Sigmoid colon (tissue), 6 donors: ENCODE measurements at regions not wholly inside any gene's neighbourhood (a gene's known extent, or its start where the extent isn't known, plus 50 kb on each side); places are given as distances from the start of the nearest gene placed in this dataset.
"Not testable (repeated sequence)": the region's sequence is repeated elsewhere in the genome, so short reads cannot be mapped to it uniquely, and the experiment has no call there.

Experiments used
- DNase-seq: peaks from one replicate; pipeline ENCODE4 v3.0.0-alpha.2; 2019
- H3K27ac ChIP-seq, 4 donors: fragments of 200-600 bp; sonication (generic); one replicate each; pipeline ENCODE4 v1.5.1; 2016 to 2019; ENCODE audit warnings: mild to moderate bottlenecking in 1 of 4
- H3K27me3 ChIP-seq, 3 donors: fragments of 200-600 bp; sonication (generic); one replicate each; pipeline ENCODE4 v1.5.1; 2019; ENCODE audit warnings: mild to moderate bottlenecking in 1 of 3
- H3K36me3 ChIP-seq, 4 donors: fragments of 200-600 bp; sonication (generic); one replicate each; pipeline ENCODE4 v1.5.1; 2016 to 2019
- H3K4me1 ChIP-seq, 4 donors: fragments of 200-600 bp; sonication (generic); one replicate each; pipeline ENCODE4 v1.5.1; 2017 to 2019
- H3K4me3 ChIP-seq, 4 donors: fragments of 200-600 bp; sonication (generic); one replicate each; pipeline ENCODE4 v1.5.1; 2017 to 2019; ENCODE audit warnings: mild to moderate bottlenecking in 2 of 4, moderate library complexity in 1 of 4
- H3K9me3 ChIP-seq, 4 donors: fragments of 200-600 bp in 3 of 4; sonication (generic) in 3 of 4; one replicate each; pipeline versions ENCODE4 v1.5.1 to v1.6.1; 2013 to 2019
- EP300 ChIP-seq, 4 donors: sonication (generic); formaldehyde crosslinking; IDR thresholded peaks; one replicate each; pipeline ENCODE4 v1.6.1; 2017; ENCODE audit warnings: antibody characterized with exemption in 4 of 4
- POLR2A ChIP-seq, 2 donors: fragments of 450-650 bp; IDR thresholded peaks; one replicate each; pipeline ENCODE4 v1.6.1; 2016; ENCODE audit warnings: antibody characterized with exemption in 2 of 2, mild to moderate bottlenecking in 2 of 2, moderate library complexity in 2 of 2
- POLR2AphosphoS5 ChIP-seq, 4 donors: sonication (generic); formaldehyde crosslinking; IDR thresholded peaks; one replicate each; pipeline ENCODE4 v1.6.1; 2017; ENCODE audit warnings: antibody characterized with exemption in 4 of 4
- WGBS, 2 donors: extraction: QIAGEN DNeasy Blood & Tissue Kit; methylation state at CpG; one replicate each; pipeline ENCODE4 v1.1.7; 2013; 5-methylcytosine and 5-hydroxymethylcytosine counted together
- intact Hi-C: fragments of 100-400 bp; cut with DNase I; formaldehyde crosslinking; loops from one replicate; pipeline ENCODE4 v1.15.1; 2023
- TF ChIP-seq, protein P1 (sequence below), 4 experiments: fragments of 450-650 bp in 3 of 4; fragments of 200-600 bp in 1 of 4; IDR thresholded peaks; one replicate each; pipeline ENCODE4 v1.5.1; 2016 to 2019; ENCODE audit warnings: antibody characterized with exemption in 4 of 4, mild to moderate bottlenecking in 3 of 4, moderate library complexity in 2 of 4
- donor health status: healthy with polysubstance abuse.
- donor health status: healthy.

DNA sequence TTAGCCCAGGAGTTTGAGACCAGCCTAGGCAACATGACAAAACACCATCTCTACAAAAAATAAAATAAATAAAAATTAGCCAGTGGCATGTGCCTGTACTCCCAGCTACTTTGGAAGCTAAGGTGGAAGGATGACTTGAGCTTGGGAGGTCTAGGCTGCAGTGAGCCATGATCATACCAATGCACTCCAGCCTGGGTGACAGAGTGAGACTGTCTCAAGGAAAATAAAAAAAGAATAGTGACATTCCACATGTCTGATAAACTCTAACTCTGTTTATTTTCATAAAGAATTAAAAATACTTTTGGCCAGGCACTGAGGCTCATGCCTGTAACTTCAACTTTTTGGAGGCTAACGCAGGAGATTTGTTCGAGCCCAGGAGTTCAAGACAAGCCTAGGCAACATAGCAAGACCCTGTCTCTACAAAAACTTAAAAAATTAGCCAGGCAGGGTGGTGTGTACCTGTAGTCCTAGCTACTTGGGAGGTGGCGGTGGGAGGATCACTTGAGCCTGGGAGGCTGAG, 115.1 kb downstream of the GJA1 start:
- Histone ChIP-seq H3K9me3 (no peaks in the 10 kb centered on the region), H3K4me1 (no peaks in the 10 kb centered on the region), H3K4me3 (no peak overlapping the region), H3K27me3 (no peaks in the 10 kb centered on the region), H3K36me3 (no peaks in the 10 kb centered on the region), H3K27ac (no peak overlapping the region)
- no peak for DNase-seq
- WGBS, 2 donors = 86 to 91% methylated on average over 3 of the region's 3 CpGs
- TF ChIP-seq POLR2AphosphoS5 (IDR thresholded peaks at IDR 0.05) = no peak
- no peak for TF ChIP-seq EP300 (IDR thresholded peaks at IDR 0.05)
- no peak for TF ChIP-seq POLR2A (IDR thresholded peaks at IDR 0.05)
- TF ChIP-seq, protein P1, sequence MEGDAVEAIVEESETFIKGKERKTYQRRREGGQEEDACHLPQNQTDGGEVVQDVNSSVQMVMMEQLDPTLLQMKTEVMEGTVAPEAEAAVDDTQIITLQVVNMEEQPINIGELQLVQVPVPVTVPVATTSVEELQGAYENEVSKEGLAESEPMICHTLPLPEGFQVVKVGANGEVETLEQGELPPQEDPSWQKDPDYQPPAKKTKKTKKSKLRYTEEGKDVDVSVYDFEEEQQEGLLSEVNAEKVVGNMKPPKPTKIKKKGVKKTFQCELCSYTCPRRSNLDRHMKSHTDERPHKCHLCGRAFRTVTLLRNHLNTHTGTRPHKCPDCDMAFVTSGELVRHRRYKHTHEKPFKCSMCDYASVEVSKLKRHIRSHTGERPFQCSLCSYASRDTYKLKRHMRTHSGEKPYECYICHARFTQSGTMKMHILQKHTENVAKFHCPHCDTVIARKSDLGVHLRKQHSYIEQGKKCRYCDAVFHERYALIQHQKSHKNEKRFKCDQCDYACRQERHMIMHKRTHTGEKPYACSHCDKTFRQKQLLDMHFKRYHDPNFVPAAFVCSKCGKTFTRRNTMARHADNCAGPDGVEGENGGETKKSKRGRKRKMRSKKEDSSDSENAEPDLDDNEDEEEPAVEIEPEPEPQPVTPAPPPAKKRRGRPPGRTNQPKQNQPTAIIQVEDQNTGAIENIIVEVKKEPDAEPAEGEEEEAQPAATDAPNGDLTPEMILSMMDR (IDR thresholded peaks at IDR 0.05) = no peak
- intact Hi-C loops = no loop called here

DNA sequence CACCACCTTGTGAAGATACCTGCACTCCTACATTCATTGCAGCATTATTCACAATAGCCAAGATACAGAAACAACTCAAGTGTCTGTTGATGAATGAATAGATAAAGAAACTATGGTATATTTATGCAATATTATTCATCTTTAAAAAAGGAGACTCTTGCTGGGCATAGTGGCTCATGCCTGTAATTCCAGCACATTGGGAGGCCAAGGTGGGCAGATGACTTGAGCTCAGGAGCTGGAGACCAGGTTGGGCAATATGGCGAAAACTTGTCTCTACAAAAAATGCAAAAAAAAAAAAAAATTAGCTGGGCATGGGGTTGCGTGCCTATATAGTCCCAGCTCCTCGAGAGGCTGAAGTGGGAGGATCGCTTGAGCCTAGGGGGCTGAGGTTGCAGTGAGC, 119.8 kb downstream of the GJA1 start:
- H3K27me3 ChIP-seq = no peaks in the 10 kb centered on the region
- TF ChIP-seq EP300 (IDR thresholded peaks at IDR 0.05) (no peak), POLR2A (IDR thresholded peaks at IDR 0.05) (no peak), POLR2AphosphoS5 (IDR thresholded peaks at IDR 0.05) (no peak)
- TF ChIP-seq, protein P1 (IDR thresholded peaks at IDR 0.05) = no peak
- DNase-seq = no peak
- H3K27ac ChIP-seq = no peak overlapping the region
- no peaks in the 10 kb centered on the region for H3K4me1 ChIP-seq
- no peaks in the 10 kb centered on the region for H3K9me3 ChIP-seq
- intact Hi-C loops = no loop called here
- no peaks in the 10 kb centered on the region for H3K36me3 ChIP-seq
- H3K4me3 ChIP-seq = no peak overlapping the region
- 89 to 94% methylated on average over 4 of the region's 4 CpGs for whole genome bisulfite sequencing, 2 donors

DNA sequence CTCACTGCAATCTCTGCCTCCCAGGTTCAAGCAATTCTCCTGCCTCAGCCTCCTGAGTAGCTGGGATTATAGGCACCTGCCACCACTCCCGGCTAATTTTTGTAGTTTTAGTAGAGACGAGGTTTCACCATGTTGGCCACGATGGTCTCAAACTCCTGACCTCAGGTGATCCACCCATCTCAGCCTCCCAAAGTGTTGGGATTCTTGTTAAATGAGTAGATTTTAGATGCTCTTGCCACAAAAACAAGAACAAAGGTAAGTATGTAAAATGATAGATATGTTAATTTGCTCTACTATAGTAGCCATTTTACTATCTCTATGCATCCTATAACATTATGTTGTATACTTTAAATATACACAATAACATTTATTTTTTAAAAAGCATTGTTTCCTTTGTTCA, 120.7 kb downstream of the GJA1 start:
- intact Hi-C loops, H3K4me1 ChIP-seq, H3K36me3 ChIP-seq, H3K27me3 ChIP-seq, DNase-seq, H3K4me3 ChIP-seq, H3K27ac ChIP-seq, H3K9me3 ChIP-seq: not testable (repeated sequence)
- 93 to 98% methylated on average over 3 of the region's 3 CpGs for WGBS, 2 donors

DNA sequence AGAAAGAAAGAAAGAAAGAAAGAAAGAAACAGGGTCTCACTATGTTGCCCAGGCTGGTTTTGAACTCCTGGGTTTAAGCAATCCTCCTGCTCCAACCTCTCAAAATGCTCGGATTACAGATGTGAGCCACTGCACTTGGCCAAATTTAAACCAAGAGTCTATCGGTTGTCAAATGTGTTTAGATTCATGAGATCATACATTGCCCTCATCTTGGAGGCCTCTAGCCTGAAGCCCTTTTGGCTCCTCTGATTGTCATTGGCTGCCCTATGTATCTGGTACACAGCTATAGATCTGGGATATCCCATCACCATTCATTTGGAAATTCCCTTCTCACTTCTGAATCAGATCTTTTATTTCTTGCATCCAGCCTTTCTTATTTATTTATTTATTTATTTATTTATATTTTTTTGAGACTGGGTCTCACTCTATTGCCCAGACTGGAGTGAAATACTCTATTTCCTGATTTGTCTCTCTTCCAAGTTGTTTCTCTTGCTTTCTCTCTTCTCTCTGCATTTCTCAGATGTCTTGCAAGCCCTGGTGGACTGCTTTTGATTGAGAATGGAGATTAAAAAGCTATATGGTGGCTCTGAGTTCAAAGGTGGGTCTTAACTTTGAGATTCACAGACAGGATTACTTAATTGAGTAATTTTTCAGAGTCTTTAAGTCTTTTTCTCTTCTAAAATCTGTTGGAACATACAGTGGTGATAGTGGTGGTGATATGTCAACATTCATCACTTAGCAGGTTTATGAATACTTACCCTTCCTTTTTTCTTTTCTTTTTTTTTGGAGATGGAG, 121.9 kb downstream of the GJA1 start:
- Histone ChIP-seq H3K27me3 (no peaks in the 10 kb centered on the region), H3K27ac (no peak overlapping the region), H3K9me3 (no peaks in the 10 kb centered on the region), H3K4me3 (no peak overlapping the region), H3K4me1 (no peaks in the 10 kb centered on the region), H3K36me3 (no peaks in the 10 kb centered on the region)
- TF ChIP-seq, protein P1 (IDR thresholded peaks at IDR 0.05) = no peak
- no peak for TF ChIP-seq POLR2AphosphoS5 (IDR thresholded peaks at IDR 0.05)
- TF ChIP-seq POLR2A (IDR thresholded peaks at IDR 0.05) = no peak
- no peak for TF ChIP-seq EP300 (IDR thresholded peaks at IDR 0.05)
- intact Hi-C loops = no loop called here
- DNase-seq = no peak
- 89% methylated on average over 2 of the region's 2 CpGs for WGBS, 2 donors

DNA sequence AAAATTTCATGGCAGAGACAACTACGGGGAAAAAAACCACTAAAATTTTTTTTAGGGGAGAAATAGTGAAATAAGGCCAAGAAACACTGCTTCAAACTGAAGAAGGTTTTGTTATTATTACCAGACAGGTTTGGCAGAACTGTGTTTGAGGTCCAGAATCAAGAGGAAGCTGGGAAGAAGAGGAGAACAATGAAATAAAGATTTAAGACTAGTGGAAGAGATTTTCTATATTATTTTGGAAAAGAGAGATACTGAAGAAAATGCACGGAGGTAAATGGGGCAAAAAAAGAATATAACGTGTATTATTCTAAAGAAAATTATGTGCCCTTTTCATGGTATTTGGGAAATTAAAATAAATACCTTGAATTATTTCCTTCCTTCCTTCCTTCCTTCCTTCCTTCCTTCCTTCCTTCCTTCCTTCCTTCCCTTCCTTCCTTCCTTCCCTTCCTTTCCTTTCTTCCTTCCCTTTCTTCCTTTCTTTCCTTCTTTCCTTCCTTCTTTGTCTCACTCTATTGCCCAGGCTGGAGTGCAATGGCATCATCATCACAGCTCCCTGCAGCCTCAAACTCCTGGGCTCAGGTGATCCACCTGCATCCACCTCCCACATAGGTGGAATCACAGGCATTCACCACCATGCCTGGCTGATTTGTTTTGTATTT, 124.3 kb downstream of the GJA1 start:
- WGBS, 2 donors = 81 to 93% methylated on average over 3 of the region's 3 CpGs
- H3K9me3 ChIP-seq = peaks cover 2 to 9% (median 7%) of the 10 kb centered on the region in 4 donors
- no peak for TF ChIP-seq EP300 (IDR thresholded peaks at IDR 0.05)
- no peak for TF ChIP-seq POLR2AphosphoS5 (IDR thresholded peaks at IDR 0.05)
- no peak for TF ChIP-seq POLR2A (IDR thresholded peaks at IDR 0.05)
- TF ChIP-seq, protein P1 (IDR thresholded peaks at IDR 0.05) = no peak
- H3K4me1 ChIP-seq = no peaks in the 10 kb centered on the region
- H3K36me3 ChIP-seq = no peaks in the 10 kb centered on the region
- H3K27me3 ChIP-seq = no peaks in the 10 kb centered on the region
- H3K27ac ChIP-seq = no peak overlapping the region
- H3K4me3 ChIP-seq = no peak overlapping the region
- no peak for DNase-seq
- intact Hi-C loops = no loop called here
